Neural progenitor cell (in vitro differentiated cells): ENCODE measurements at regions not wholly inside any gene's neighbourhood (a gene's known extent, or its start where the extent isn't known, plus 50 kb on each side); places are given as distances from the start of the nearest gene placed in this dataset.

ENCODE experiments used
- DNase-seq: peaks from one replicate; pipeline ENCODE4 v3.0.0-alpha.2; 2016; ENCODE audit warnings: low spot score
- H2AFZ ChIP-seq: fragments of 200-600 bp; sonication (generic); replicated peaks from 2 replicates; pipeline ENCODE4 v1.6.1; 2016; ENCODE audit warnings: antibody characterized with exemption
- H3F3A ChIP-seq: fragments of 200-600 bp; sonication (generic); 2 replicates; pipeline ENCODE4 v1.6.1; 2016; ENCODE audit warnings: antibody characterized with exemption, low read depth
- H3K27ac ChIP-seq: fragments of 200-600 bp; sonication (generic); 2 replicates; pipeline ENCODE4 v1.5.1; 2016; ENCODE audit warnings: mild to moderate bottlenecking
- H3K27me3 ChIP-seq: fragments of 200-600 bp; sonication (generic); 2 replicates; pipeline ENCODE4 v1.6.1; 2016; ENCODE audit warnings: mild to moderate bottlenecking, moderate library complexity
- H3K36me3 ChIP-seq: fragments of 200-600 bp; sonication (generic); 2 replicates; pipeline ENCODE4 v1.5.1; 2016
- H3K4me1 ChIP-seq: fragments of 200-600 bp; sonication (generic); 2 replicates; pipeline ENCODE4 v1.6.1; 2016; ENCODE audit warnings: mixed run types
- H3K4me2 ChIP-seq: fragments of 200-600 bp; sonication (generic); 2 replicates; pipeline ENCODE4 v1.6.1; 2016
- H3K4me3 ChIP-seq: fragments of 200-600 bp; sonication (generic); 2 replicates; pipeline ENCODE4 v1.5.1; 2016
- H3K79me2 ChIP-seq: fragments of 200-600 bp; sonication (generic); 2 replicates; pipeline ENCODE4 v1.6.1; 2016; ENCODE audit warnings: low read depth
- H3K9ac ChIP-seq: fragments of 200-600 bp; sonication (generic); 2 replicates; pipeline ENCODE4 v1.6.1; 2016
- H3K9me3 ChIP-seq: fragments of 200-600 bp; sonication (generic); 2 replicates; pipeline ENCODE4 v1.5.1; 2016; ENCODE audit warnings: low read depth
- H4K20me1 ChIP-seq: fragments of 200-600 bp; sonication (generic); 2 replicates; pipeline ENCODE4 v1.6.1; 2016; ENCODE audit warnings: low read depth
- H3K27ac Mint-ChIP-seq: 3 replicates; pipeline ENCODE4 v1.8.0; 2021; ENCODE audit warnings: mixed read lengths
- H3K27me3 Mint-ChIP-seq: 2 replicates; pipeline ENCODE4 v1.8.0; 2022; ENCODE audit warnings: low read depth, mild to moderate bottlenecking, inconsistent platforms, moderate library complexity, mixed read lengths; ENCODE audit not compliant: insufficient read depth
- H3K36me3 Mint-ChIP-seq: 3 replicates; pipeline ENCODE4 v1.8.0; 2021; ENCODE audit warnings: mixed read lengths
- H3K4me1 Mint-ChIP-seq: 3 replicates; pipeline ENCODE4 v1.8.0; 2021; ENCODE audit warnings: mixed read lengths
- H3K4me3 Mint-ChIP-seq: 3 replicates; pipeline ENCODE4 v1.8.0; 2021; ENCODE audit warnings: mild to moderate bottlenecking, moderate library complexity, mixed read lengths
- H3K9me3 Mint-ChIP-seq: 3 replicates; pipeline ENCODE4 v1.8.0; 2020; ENCODE audit warnings: mixed read lengths
- EZH2 ChIP-seq: fragments of 200-600 bp; sonication (generic); IDR thresholded peaks from 2 replicates; pipeline ENCODE4 v1.6.1; 2017; ENCODE audit warnings: antibody characterized with exemption, mild to moderate bottlenecking, moderate library complexity
- EZH2phosphoT487 ChIP-seq: fragments of 200-600 bp; sonication (generic); IDR thresholded peaks from 2 replicates; pipeline ENCODE4 v1.6.1; 2017; ENCODE audit warnings: antibody characterized with exemption
- TF ChIP-seq, protein P1 (sequence below): fragments of 200-600 bp; sonication (generic); IDR thresholded peaks from 2 replicates; pipeline ENCODE4 v1.5.1; 2017; ENCODE audit warnings: antibody characterized with exemption, mild to moderate bottlenecking

GRCh38 chr3:3701949-3702348 lies 97.3 kb upstream of the LRRN1 start:
- Histone ChIP-seq H2AFZ (no peak overlapping the region), H3K27ac (no peak overlapping the region), H3K4me2 (no peak overlapping the region), H3K27me3 (no peaks in the 10 kb centered on the region), H4K20me1 (no peaks in the 10 kb centered on the region), H3K79me2 (no peaks in the 10 kb centered on the region), H3K9ac (no peak overlapping the region), H3K36me3 (no peaks in the 10 kb centered on the region), H3F3A (peaks cover 1% of the 10 kb centered on the region), H3K9me3 (no peaks in the 10 kb centered on the region), H3K4me1 (peaks cover 24% of the 10 kb centered on the region), H3K4me3 (no peak overlapping the region)
- Mint-ChIP-seq H3K36me3 (no peaks in the 10 kb centered on the region), H3K27me3 (no peaks in the 10 kb centered on the region), H3K9me3 (no peaks in the 10 kb centered on the region), H3K4me1 (peaks cover 8% of the 10 kb centered on the region), H3K4me3 (no peak overlapping the region), H3K27ac (no peak overlapping the region)
- TF ChIP-seq, protein P1, sequence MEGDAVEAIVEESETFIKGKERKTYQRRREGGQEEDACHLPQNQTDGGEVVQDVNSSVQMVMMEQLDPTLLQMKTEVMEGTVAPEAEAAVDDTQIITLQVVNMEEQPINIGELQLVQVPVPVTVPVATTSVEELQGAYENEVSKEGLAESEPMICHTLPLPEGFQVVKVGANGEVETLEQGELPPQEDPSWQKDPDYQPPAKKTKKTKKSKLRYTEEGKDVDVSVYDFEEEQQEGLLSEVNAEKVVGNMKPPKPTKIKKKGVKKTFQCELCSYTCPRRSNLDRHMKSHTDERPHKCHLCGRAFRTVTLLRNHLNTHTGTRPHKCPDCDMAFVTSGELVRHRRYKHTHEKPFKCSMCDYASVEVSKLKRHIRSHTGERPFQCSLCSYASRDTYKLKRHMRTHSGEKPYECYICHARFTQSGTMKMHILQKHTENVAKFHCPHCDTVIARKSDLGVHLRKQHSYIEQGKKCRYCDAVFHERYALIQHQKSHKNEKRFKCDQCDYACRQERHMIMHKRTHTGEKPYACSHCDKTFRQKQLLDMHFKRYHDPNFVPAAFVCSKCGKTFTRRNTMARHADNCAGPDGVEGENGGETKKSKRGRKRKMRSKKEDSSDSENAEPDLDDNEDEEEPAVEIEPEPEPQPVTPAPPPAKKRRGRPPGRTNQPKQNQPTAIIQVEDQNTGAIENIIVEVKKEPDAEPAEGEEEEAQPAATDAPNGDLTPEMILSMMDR, result no peak
- TF ChIP-seq EZH2phosphoT487, result no peak
- no peak for TF ChIP-seq EZH2
- DNase-seq, result no peak

DNA sequence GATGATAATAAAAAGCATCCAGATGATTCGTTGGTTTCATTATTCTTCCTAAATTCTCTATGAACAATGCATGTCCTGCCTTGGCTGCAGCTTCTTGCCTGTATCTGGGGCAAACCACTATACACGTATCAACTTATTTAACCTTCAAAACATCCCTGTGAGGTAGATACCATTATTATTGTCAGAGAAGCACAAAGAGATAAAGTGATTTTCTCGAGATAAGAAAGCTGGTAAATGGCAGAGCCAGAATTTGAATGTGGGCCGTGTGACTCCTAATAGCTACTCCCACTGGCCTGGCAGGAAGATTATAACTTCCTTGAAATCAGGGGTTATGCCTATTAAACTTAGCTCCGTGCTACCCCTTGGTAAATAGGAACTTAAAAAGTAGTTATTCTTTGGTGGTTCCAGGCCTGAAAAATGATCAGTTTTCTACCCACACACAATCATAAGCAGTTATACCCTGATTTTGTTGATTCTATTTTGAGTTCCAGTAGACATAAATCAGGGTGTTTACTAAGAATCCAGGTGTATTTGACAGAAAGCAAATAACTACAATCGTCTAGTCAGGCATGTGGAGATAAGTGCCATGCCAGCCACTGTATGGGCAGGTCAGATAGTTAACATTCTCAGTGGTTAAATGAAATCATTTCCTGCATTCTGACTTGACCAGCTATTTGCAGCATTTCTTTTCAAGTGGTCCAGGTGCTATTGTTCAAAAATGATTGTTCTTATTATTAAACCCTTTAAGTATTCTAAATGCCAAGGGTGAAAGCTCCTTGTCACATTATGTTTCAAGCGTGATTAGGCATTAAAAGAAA lies 99.2 kb upstream of the LRRN1 start:
- H3K4me1 ChIP-seq, result peaks cover 8% of the 10 kb centered on the region
- no peak overlapping the region for H3K27ac ChIP-seq
- H3F3A ChIP-seq, result no peaks in the 10 kb centered on the region
- H4K20me1 ChIP-seq, result no peaks in the 10 kb centered on the region
- DNase-seq, result no peak
- Mint-ChIP-seq H3K9me3 (no peaks in the 10 kb centered on the region), H3K36me3 (no peaks in the 10 kb centered on the region), H3K4me1 (peaks cover 7% of the 10 kb centered on the region), H3K27me3 (peaks cover 2% of the 10 kb centered on the region), H3K27ac (no peak overlapping the region), H3K4me3 (no peak overlapping the region)
- TF ChIP-seq, protein P1, result no peak
- TF ChIP-seq EZH2, result no peak
- TF ChIP-seq EZH2phosphoT487, result no peak
- H3K9me3 ChIP-seq, result no peaks in the 10 kb centered on the region
- H3K9ac ChIP-seq, result no peak overlapping the region
- H3K4me3 ChIP-seq, result no peak overlapping the region
- H3K4me2 ChIP-seq, result no peak overlapping the region
- H3K79me2 ChIP-seq, result no peaks in the 10 kb centered on the region
- no peaks in the 10 kb centered on the region for H3K27me3 ChIP-seq
- no peaks in the 10 kb centered on the region for H3K36me3 ChIP-seq
- no peak overlapping the region for H2AFZ ChIP-seq

GRCh38 chr3:3699407-3699806 lies 99.8 kb upstream of the LRRN1 start:
- Histone ChIP-seq H4K20me1 (no peaks in the 10 kb centered on the region), H3K36me3 (no peaks in the 10 kb centered on the region), H3K27me3 (no peaks in the 10 kb centered on the region), H3F3A (no peaks in the 10 kb centered on the region), H3K4me2 (no peak overlapping the region), H2AFZ (no peak overlapping the region), H3K27ac (no peak overlapping the region), H3K79me2 (no peaks in the 10 kb centered on the region), H3K4me3 (no peak overlapping the region), H3K9ac (no peak overlapping the region), H3K4me1 (peaks cover 2% of the 10 kb centered on the region), H3K9me3 (no peaks in the 10 kb centered on the region)
- TF ChIP-seq EZH2, result no peak
- no peak for TF ChIP-seq EZH2phosphoT487
- H3K27ac Mint-ChIP-seq, result no peak overlapping the region
- H3K9me3 Mint-ChIP-seq, result no peaks in the 10 kb centered on the region
- no peak overlapping the region for H3K4me3 Mint-ChIP-seq
- H3K4me1 Mint-ChIP-seq, result peaks cover 3% of the 10 kb centered on the region
- DNase-seq, result no peak
- H3K36me3 Mint-ChIP-seq, result no peaks in the 10 kb centered on the region
- H3K27me3 Mint-ChIP-seq, result peaks cover 2% of the 10 kb centered on the region

- no peak overlapping the region for H3K4me3 Mint-ChIP-seq
- H3K9me3 Mint-ChIP-seq, result peaks cover 4% of the 10 kb centered on the region
- no peak overlapping the region for H3K27ac Mint-ChIP-seq
Observed at GRCh38 chr3:3696345-3696744, 102.9 kb upstream of the LRRN1 start.

More at GRCh38 chr3:3696345-3696744, 102.9 kb upstream of the LRRN1 start:
- Mint-ChIP-seq H3K36me3 (no peaks in the 10 kb centered on the region), H3K4me1 (peaks cover under 1% of the 10 kb centered on the region), H3K27me3 (peaks cover 3% of the 10 kb centered on the region)
- DNase-seq, result no peak
- H4K20me1 ChIP-seq, result no peaks in the 10 kb centered on the region
- TF ChIP-seq EZH2phosphoT487 (no peak), EZH2 (no peak)
- TF ChIP-seq, protein P1, result no peak
- no peak overlapping the region for H3K4me2 ChIP-seq
- H3K27me3 ChIP-seq, result no peaks in the 10 kb centered on the region
- H3K4me1 ChIP-seq, result no peaks in the 10 kb centered on the region
- H3K9me3 ChIP-seq, result no peaks in the 10 kb centered on the region
- H3K9ac ChIP-seq, result no peak overlapping the region
- H3K36me3 ChIP-seq, result no peaks in the 10 kb centered on the region
- no peak overlapping the region for H2AFZ ChIP-seq
- H3K27ac ChIP-seq, result no peak overlapping the region
- H3K79me2 ChIP-seq, result no peaks in the 10 kb centered on the region
- H3K4me3 ChIP-seq, result no peak overlapping the region
- H3F3A ChIP-seq, result no peaks in the 10 kb centered on the region
